GM19463 (cell line): ENCODE measurements at regions not wholly inside any gene's neighbourhood (a gene's known extent, or its start where the extent isn't known, plus 50 kb on each side); places are given as distances from the start of the nearest gene placed in this dataset.
"Not testable (repeated sequence)": the region's sequence is repeated elsewhere in the genome, so short reads cannot be mapped to it uniquely, and the experiment has no call there.

ENCODE experiments used
- ATAC-seq: cut with Tn5 transposase; IDR thresholded peaks from one replicate; pipeline ENCODE4 v1.9.1; 2021; ENCODE audit warnings: mild to moderate bottlenecking, moderate library complexity; ENCODE audit not compliant: unreplicated experiment

- not testable (repeated sequence) for ATAC-seq
Measured at GRCh38 chr1:143644035-143644434, 327.8 kb downstream of the FAM72C start.

- no peak for ATAC-seq
Measured at GRCh38 chr1:143643148-143643885, 328.5 kb downstream of the FAM72C start.

GRCh38 chr1:143625886-143626285, 345.9 kb downstream of the FAM72C start:
- ATAC-seq = no peak

- no peak for ATAC-seq
Measured at GRCh38 chr1:143619851-143620250, 351.9 kb downstream of the FAM72C start.

GRCh38 chr1:143611159-143611558, 360.6 kb downstream of the FAM72C start:
- no peak for ATAC-seq

- no peak for ATAC-seq
Measured at GRCh38 chr1:143610196-143610595, 361.6 kb downstream of the FAM72C start.

GRCh38 chr1:143604887-143605286, 366.9 kb downstream of the FAM72C start:
- no peak for ATAC-seq

GRCh38 chr1:143584508-143584907, 387.3 kb downstream of the FAM72C start:
- no peak for ATAC-seq

- ATAC-seq = no peak
Measured at GRCh38 chr1:143574891-143575520, 396.8 kb downstream of the FAM72C start.

- not testable (repeated sequence) for ATAC-seq
Measured at GRCh38 chr1:143572661-143573060, 399.1 kb downstream of the FAM72C start.

- ATAC-seq = not testable (repeated sequence)
Measured at GRCh38 chr1:143563761-143564160, 408.0 kb downstream of the FAM72C start.

- ATAC-seq = no peak
Measured at GRCh38 chr1:143553627-143554026, 418.2 kb downstream of the FAM72C start.

GRCh38 chr1:143504703-143505102, 467.1 kb downstream of the FAM72C start:
- ATAC-seq = not testable (repeated sequence)

GRCh38 chr1:143504080-143504479, 467.7 kb downstream of the FAM72C start:
- ATAC-seq = not testable (repeated sequence)

- ATAC-seq = not testable (repeated sequence)
Measured at GRCh38 chr1:143503048-143503447, 468.7 kb downstream of the FAM72C start.

- not testable (repeated sequence) for ATAC-seq
Measured at GRCh38 chr1:143502038-143502437, 469.7 kb downstream of the FAM72C start.

GRCh38 chr1:143498059-143498749, 473.6 kb downstream of the FAM72C start:
- not testable (repeated sequence) for ATAC-seq

GRCh38 chr1:143497374-143497747, 474.4 kb downstream of the FAM72C start:
- ATAC-seq = no peak

GRCh38 chr1:143496526-143497373, 475.0 kb downstream of the FAM72C start:
- not testable (repeated sequence) for ATAC-seq
